ENCODE measurements at regions not wholly inside any gene's neighbourhood (a gene's known extent, or its start where the extent isn't known, plus 50 kb on each side); places are given as distances from the start of the nearest gene placed in this dataset.

DNA sequence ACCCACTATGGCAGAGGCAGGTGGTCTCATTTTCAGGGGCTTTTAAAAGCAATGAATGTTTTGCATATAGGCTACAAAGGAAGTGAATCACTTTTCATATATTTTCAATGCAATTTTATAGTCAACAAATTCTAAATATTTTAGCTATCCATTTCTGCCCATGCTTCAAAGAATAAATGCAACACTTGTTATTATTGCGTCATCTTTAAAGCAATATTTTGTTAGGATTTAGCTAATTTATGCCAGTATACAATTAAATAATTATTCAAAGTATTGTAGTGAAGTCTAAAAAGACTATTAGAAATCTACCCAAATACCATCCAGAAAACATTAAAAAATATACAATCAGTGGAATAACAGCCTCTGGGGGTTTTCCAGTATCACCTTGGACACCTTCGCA, 509.1 kb upstream of the SPANXN1 start:
- TF ChIP-seq POLR2A (IDR thresholded peaks at IDR 0.05) = no peak
- no peak for TF ChIP-seq EP300 (IDR thresholded peaks at IDR 0.05)

Data from stomach (tissue), 4 donors.